Lung microvascular endothelial cell (primary cell): ENCODE measurements at regions not wholly inside any gene's neighbourhood (a gene's known extent, or its start where the extent isn't known, plus 50 kb on each side); places are given as distances from the start of the nearest gene placed in this dataset.
"Not testable (repeated sequence)": the region's sequence is repeated elsewhere in the genome, so short reads cannot be mapped to it uniquely, and the experiment has no call there.

ENCODE experiments used
- DNase-seq, 2 donors: peaks; one replicate each; pipeline versions ENCODE4 v3.0.0 to v3.0.0-alpha.2; 2010; ENCODE audit warnings: low read depth in 2 of 2

- no peak for DNase-seq
These were observed 148.9 kb upstream of the LSM14A start for GRCh38 chr19:34023381-34023780.

GRCh38 chr19:34033880-34034279, 138.4 kb upstream of the LSM14A start:
- no peak for DNase-seq

DNA sequence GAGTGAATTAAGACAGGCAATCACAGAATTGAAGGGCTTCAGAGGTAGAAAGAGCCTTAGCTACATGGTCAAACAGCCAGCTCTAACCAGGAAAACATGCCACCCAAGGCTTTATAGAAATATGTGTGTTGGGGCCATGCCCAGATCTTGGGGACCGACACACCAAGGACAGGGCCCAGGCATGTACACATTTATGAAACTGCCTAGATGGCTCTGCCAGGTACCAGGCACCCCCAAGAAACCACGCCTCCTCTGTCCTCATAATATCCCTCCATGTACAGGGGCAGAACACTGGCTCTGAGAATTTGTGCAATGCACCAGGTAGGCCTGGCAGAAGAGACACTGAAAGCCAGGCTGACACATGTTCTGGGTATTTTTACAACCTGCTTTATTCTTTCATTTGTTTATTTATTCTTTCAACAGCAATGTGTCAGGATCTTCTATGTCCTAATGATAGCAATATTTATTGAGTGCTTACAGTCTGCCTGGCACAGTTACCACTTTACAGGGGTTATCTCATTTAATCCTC, 137.9 kb upstream of the LSM14A start:
- DNase-seq, result no peak

DNA sequence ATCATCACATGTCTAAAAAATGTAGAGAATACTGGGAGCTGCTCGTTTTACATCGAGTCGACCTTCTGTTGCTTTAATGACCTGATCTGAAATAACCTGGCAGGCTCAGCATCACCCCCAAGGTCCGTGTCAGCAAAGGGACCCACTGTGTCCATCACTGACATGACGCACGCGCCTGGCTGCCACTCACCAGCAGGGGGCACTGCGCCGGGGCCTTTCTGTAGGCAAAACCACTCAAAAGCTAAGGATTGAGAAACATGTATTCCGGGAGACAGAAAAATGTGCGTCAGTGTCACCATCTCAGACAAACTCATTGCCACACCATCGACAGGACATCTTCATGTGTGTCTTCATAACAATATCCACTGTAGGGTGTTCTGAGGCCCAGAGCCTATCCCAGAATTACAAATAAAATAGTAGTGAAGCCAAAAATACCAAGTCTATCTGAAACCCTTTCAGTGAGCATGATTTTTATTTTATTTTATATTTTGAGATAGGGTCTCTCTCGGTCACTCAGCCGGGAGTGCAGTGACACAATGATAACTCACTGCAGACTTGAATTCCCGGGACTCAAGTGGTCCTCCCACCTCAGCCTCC, 130.3 kb upstream of the LSM14A start:
- DNase-seq, result peak; percentile 53 to 67

DNA sequence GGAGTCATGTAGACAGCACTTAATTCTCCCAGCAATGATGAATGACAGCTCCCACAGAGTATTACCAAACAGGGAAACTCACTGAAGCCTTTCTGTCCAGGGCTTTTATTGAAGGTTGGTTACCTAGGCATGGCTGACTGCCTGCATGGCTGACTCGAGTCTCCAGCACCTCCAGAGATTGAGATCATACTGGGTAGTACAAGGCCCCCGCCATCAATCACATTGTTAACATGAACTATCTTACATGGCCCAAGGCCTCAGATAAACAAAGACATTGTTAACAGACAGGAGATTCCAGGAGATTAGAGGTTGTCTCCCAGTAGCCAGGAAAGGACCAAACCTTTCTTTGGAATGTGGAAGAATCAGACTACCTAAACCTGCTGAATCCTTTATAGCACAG, 128.3 kb upstream of the LSM14A start:
- DNase-seq, result no peak

GRCh38 chr19:34049944-34050343, 122.4 kb upstream of the LSM14A start:
- DNase-seq, result no peak

DNA sequence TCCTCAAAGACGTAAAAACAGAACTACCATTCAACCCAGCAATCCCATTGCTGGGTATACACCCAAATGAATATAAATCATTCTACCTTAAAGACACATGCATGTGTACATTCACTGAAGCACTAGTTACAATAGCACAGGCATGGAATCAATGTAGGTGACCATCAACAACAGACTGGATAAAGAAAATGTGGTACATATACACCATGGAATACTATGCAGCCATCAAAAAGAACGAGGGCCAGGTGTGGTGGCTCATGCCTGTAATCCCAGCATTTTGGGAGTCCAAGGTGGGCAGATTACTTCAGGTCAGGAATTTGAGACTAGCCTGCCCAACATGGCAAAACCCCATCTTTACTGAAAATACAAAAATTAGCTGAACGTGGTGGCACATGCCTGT, 121.9 kb upstream of the LSM14A start:
- not testable (repeated sequence) for DNase-seq

DNA sequence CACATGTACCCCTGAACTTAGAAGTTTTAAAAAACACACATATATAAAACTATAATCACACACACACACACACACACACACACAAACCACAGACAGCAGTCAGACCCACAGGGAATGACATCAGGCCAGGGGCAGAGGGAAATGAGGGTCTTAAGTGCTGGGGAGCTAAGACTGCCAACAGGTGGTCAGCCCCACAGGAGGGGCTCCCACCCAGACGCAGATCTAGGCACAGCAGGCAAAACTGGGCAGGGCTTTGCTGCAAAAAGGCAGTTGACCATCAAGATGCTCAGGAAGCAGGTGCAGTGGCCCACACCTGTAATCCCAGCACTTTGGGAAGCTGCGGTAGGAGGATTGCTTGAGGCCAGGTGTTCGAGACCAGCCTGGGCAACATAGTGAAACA, 121.0 kb upstream of the LSM14A start:
- no peak for DNase-seq

- DNase-seq, result no peak
These were observed 115.1 kb upstream of the LSM14A start for GRCh38 chr19:34057155-34057554.

- no peak for DNase-seq
These were observed 106.2 kb upstream of the LSM14A start for GRCh38 chr19:34066007-34066643.

GRCh38 chr19:34067861-34068271, 104.4 kb upstream of the LSM14A start:
- DNase-seq, result no peak

DNA sequence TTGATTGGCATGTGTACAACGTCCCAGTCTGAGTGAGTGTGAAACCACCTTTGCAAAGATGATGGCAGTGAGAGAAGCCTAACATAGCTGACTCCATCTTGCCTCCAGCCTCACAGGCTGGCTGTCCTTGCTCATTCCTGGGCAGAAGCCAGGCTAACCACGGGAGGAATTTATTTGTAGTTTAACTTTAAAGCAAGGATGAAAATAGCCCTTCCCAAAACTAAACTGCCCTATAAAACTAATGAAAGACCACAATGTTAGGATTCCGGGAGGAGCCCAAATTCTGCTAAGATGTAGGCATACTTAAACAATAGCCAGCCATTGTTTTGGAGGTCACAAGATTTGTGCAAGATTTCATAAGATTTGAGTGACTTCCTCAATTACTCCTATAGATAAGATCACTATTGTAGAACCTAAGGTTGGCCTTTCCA, 96.6 kb upstream of the LSM14A start:
- DNase-seq, result no peak

- DNase-seq, result no peak
These were observed 89.8 kb upstream of the LSM14A start for GRCh38 chr19:34082289-34083077.

DNA sequence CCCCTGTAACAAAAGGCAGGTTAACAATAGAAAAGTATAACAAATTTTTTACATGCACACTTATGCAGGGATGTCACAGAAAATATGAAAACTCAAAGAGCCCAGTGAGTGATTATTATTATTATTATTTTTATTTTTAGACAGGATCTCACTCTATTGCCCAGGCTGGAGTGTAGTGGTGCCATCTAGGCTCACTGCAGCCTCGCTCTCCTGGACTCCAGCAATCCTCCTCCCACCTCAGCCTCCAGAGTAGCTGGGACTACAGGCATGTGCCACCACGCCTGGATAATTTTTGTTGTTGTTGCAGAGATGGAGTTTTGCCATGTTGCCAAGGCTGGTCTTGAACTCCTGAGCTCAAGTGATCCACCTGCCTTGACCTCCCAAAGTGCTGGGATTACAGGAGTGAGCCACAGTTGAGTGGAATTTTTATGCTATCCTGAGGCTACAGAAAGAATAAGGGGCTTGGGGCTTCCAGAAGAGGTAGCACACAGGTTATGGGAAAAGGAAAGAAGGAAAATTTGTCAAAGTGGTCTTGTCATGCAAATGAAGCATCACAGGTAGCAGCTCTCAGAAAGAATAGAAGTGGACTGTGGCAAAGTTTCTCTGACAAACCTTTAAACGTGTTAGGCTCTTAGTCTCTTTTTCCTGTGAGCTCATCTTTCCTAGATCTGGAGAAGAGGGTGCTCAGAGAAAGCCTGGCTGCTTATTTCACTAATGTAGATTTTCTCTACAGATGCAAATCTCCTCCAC, 87.7 kb upstream of the LSM14A start:
- no peak for DNase-seq

- no peak for DNase-seq
These were observed 87.0 kb upstream of the LSM14A start for GRCh38 chr19:34085336-34085735.

- no peak for DNase-seq
These were observed 84.0 kb upstream of the LSM14A start for GRCh38 chr19:34088292-34088691.

DNA sequence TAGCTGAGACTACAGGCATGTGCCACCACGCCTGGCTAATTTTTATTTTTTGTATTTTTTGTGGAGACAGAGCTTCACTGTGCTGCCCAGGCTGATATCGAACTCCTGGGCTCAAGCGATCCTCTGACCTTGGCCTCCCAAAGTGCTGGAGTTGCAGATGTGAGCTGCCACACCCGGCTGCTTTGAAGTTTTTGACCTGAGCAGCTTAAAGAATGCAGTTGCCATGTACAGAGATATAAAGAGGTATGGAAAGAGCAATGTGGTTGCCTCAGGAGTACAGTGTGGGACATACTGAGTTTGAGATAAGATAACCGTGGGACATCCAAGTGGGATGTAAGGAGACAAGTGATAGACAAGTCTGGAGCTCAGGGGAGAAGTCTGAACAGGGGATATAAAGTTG, 82.7 kb upstream of the LSM14A start:
- no peak for DNase-seq

DNA sequence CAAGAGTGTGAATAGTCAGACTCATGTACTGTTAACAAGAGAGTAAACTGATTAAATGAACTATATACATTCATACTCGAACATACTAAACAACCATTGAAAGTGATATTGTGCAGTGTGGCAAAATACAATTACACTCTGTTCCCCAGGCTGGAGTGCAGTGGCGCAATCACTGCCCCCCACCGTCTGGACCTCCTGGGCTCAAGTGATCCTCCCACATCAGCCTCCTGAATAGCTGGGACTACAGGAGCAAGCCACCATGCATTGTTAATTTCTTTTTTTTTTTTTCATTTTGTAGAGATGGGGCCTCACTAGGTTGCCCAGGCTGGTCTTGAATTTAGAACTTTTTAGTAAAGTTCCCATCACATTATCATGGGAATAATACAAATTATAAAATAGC, 77.3 kb upstream of the LSM14A start:
- no peak for DNase-seq

DNA sequence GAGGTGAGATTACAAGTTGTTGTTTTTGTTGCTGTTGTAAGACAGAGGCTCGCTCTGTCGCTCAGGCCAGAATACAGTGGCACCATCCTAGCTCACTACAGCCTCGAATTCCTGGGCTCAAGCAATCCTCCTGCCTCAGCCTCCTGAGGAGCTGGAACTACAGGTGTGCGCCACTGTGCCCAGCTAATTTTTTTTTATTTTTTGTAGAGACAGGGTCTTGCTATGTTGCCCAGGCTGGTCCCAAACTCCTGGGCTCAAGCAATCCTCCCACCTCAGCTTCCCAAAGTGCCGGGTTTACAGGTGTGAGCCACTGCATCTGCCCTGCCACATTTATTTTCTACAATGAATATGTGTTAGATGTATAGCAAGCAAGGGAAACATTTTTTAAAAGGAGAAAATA, 76.9 kb upstream of the LSM14A start:
- not testable (repeated sequence) for DNase-seq

GRCh38 chr19:34096020-34096915, 76.0 kb upstream of the LSM14A start:
- peak; percentile 65 to 66 for DNase-seq

- DNase-seq, result no peak
These were observed 68.2 kb upstream of the LSM14A start for GRCh38 chr19:34104096-34104495.
